H9 (cell line): ENCODE measurements at regions not wholly inside any gene's neighbourhood (a gene's known extent, or its start where the extent isn't known, plus 50 kb on each side); places are given as distances from the start of the nearest gene placed in this dataset.

Source experiments
- DNase-seq: peaks from one replicate; pipeline ENCODE4 v3.0.0-alpha.2; 2017
- H2AFZ ChIP-seq: one replicate; pipeline ENCODE4 v1.6.1; 2013; ENCODE audit warnings: mild to moderate bottlenecking, low read length, control low read depth, moderate library complexity
- H2AK5ac ChIP-seq: 2 replicates; pipeline ENCODE4 v1.6.1; 2013; ENCODE audit warnings: low read length, control low read depth, mixed read lengths; ENCODE audit not compliant: insufficient read length
- H2BK120ac ChIP-seq: one replicate; pipeline ENCODE4 v1.6.1; 2013; ENCODE audit warnings: low read depth, mild to moderate bottlenecking, low read length, control low read depth, inconsistent platforms; ENCODE audit not compliant: poor library complexity, severe bottlenecking
- H2BK12ac ChIP-seq: 2 replicates; pipeline ENCODE4 v1.6.1; 2013; ENCODE audit warnings: low read length, control low read depth, mixed read lengths, low read depth; ENCODE audit not compliant: insufficient read length
- H2BK15ac ChIP-seq: 2 replicates; pipeline ENCODE4 v1.6.1; 2013; ENCODE audit warnings: low read depth, low read length, control low read depth
- H2BK20ac ChIP-seq: one replicate; pipeline ENCODE4 v1.6.1; 2013; ENCODE audit warnings: low read depth, mild to moderate bottlenecking, low read length, control low read depth, inconsistent platforms; ENCODE audit not compliant: poor library complexity, severe bottlenecking
- H2BK5ac ChIP-seq: 2 replicates; pipeline ENCODE4 v1.6.1; 2013; ENCODE audit warnings: low read length, control low read depth, mixed read lengths; ENCODE audit not compliant: insufficient read length
- H3K14ac ChIP-seq: 2 replicates; pipeline ENCODE4 v1.6.1; 2013; ENCODE audit warnings: low read length, control low read depth; ENCODE audit not compliant: insufficient read depth
- H3K18ac ChIP-seq: 2 replicates; pipeline ENCODE4 v1.6.1; 2013; ENCODE audit warnings: low read depth, mild to moderate bottlenecking, mixed read lengths, low read length, control low read depth; ENCODE audit not compliant: insufficient read length
- H3K23ac ChIP-seq: 2 replicates; pipeline ENCODE4 v1.6.1; 2013; ENCODE audit warnings: low read length, control low read depth, mixed read lengths, low read depth; ENCODE audit not compliant: insufficient read length
- H3K23me2 ChIP-seq: 2 replicates; pipeline ENCODE4 v1.6.1; 2013; ENCODE audit warnings: low read depth, mild to moderate bottlenecking, mixed read lengths, low read length, control low read depth; ENCODE audit not compliant: insufficient read length, poor library complexity, severe bottlenecking
- H3K27ac ChIP-seq: 2 replicates; pipeline ENCODE4 v1.5.1; 2013; ENCODE audit warnings: low read length, control low read depth, mixed read lengths, low read depth; ENCODE audit not compliant: insufficient read length
- H3K27me3 ChIP-seq: 2 replicates; pipeline ENCODE4 v1.6.1; 2013; ENCODE audit warnings: low read length, control low read depth, inconsistent platforms; ENCODE audit not compliant: insufficient read depth
- H3K4ac ChIP-seq: 2 replicates; pipeline ENCODE4 v1.6.1; 2013; ENCODE audit warnings: low read depth, mild to moderate bottlenecking, control low read depth, inconsistent platforms, low read length, moderate library complexity
- H3K4me1 ChIP-seq: 2 replicates; pipeline ENCODE4 v1.6.1; 2013; ENCODE audit warnings: low read length, control low read depth, inconsistent platforms; ENCODE audit not compliant: insufficient read depth
- H3K4me2 ChIP-seq: 2 replicates; pipeline ENCODE4 v1.6.1; 2013; ENCODE audit warnings: low read length, control low read depth, mixed read lengths; ENCODE audit not compliant: insufficient read length, insufficient read depth
- H3K56ac ChIP-seq: 2 replicates; pipeline ENCODE4 v1.6.1; 2013; ENCODE audit warnings: low read depth, mild to moderate bottlenecking, mixed read lengths, low read length, control low read depth; ENCODE audit not compliant: insufficient read length
- H3K79me1 ChIP-seq: 2 replicates; pipeline ENCODE4 v1.6.1; 2013; ENCODE audit warnings: low read depth, mild to moderate bottlenecking, moderate library complexity, low read length, control low read depth, inconsistent platforms; ENCODE audit not compliant: insufficient read depth, poor library complexity, severe bottlenecking
- H3K79me2 ChIP-seq: 2 replicates; pipeline ENCODE4 v1.6.1; 2013; ENCODE audit warnings: low read length, control low read depth, inconsistent platforms; ENCODE audit not compliant: insufficient read depth
- H3K9ac ChIP-seq: 2 replicates; pipeline ENCODE4 v1.6.1; 2013; ENCODE audit warnings: low read length, control low read depth, mixed read lengths; ENCODE audit not compliant: insufficient read length; ENCODE audit errors: extremely low read depth
- H3K9me3 ChIP-seq: one replicate; pipeline ENCODE4 v1.6.1; 2013; ENCODE audit warnings: low read depth, low read length, inconsistent platforms; ENCODE audit not compliant: control insufficient read depth
- H3T11ph ChIP-seq: one replicate; pipeline ENCODE4 v1.6.1; 2013; ENCODE audit warnings: mild to moderate bottlenecking, low read length, control low read depth, inconsistent platforms
- H4K20me1 ChIP-seq: one replicate; pipeline ENCODE4 v1.6.1; 2013; ENCODE audit not compliant: control insufficient read depth, insufficient read length, insufficient read depth
- H4K5ac ChIP-seq: 2 replicates; pipeline ENCODE4 v1.6.1; 2013; ENCODE audit warnings: low read depth, mild to moderate bottlenecking, mixed read lengths, low read length, control low read depth; ENCODE audit not compliant: insufficient read length
- H4K8ac ChIP-seq: replicated peaks from 2 replicates; pipeline ENCODE4 v1.6.1; 2013; ENCODE audit warnings: low read length, control low read depth, mixed read lengths, low read depth; ENCODE audit not compliant: insufficient read length
- H4K91ac ChIP-seq: 2 replicates; pipeline ENCODE4 v1.6.1; 2013; ENCODE audit warnings: low read depth, mild to moderate bottlenecking, moderate library complexity, mixed read lengths, low read length, control low read depth; ENCODE audit not compliant: insufficient read length
- H3K27ac Mint-ChIP-seq, 3 experiments: 2 replicates in 2 of 3; 3 replicates in 1 of 3; pipeline ENCODE4 v1.8.0; 2020 to 2021; ENCODE audit warnings: mixed read lengths in 3 of 3, mild to moderate bottlenecking in 1 of 3, moderate library complexity in 1 of 3
- H3K27me3 Mint-ChIP-seq: 2 replicates; pipeline ENCODE4 v1.8.0; 2021; ENCODE audit warnings: low read depth, mild to moderate bottlenecking, moderate library complexity, mixed read lengths
- H3K36me3 Mint-ChIP-seq, 3 experiments: 2 replicates in 2 of 3; 3 replicates in 1 of 3; pipeline ENCODE4 v1.8.0; 2020 to 2021; ENCODE audit warnings: low read depth in 3 of 3, mixed read lengths in 3 of 3; ENCODE audit not compliant: insufficient read depth in 1 of 3
- H3K4me1 Mint-ChIP-seq, 2 experiments: 2 replicates each; pipeline ENCODE4 v1.8.0; 2020; ENCODE audit warnings: mixed read lengths in 2 of 2
- H3K4me3 Mint-ChIP-seq, 2 experiments: 2 replicates in 1 of 2; 3 replicates in 1 of 2; pipeline ENCODE4 v1.8.0; 2020 to 2021; ENCODE audit warnings: mild to moderate bottlenecking in 2 of 2, mixed read lengths in 2 of 2, moderate library complexity in 1 of 2
- H3K9me3 Mint-ChIP-seq, 2 experiments: 2 replicates in 1 of 2; 3 replicates in 1 of 2; pipeline ENCODE4 v1.8.0; 2020; ENCODE audit warnings: mild to moderate bottlenecking in 2 of 2, mixed read lengths in 2 of 2, moderate library complexity in 1 of 2
- WGBS: extraction: QIAGEN DNeasy Blood & Tissue Kit; methylation state at CpG from one replicate; pipeline ENCODE4 v1.1.7; 2013; ENCODE audit warnings: missing lambda C conversion rate, low lambda C conversion rate, mixed read lengths; ENCODE audit not compliant: insufficient read length; ENCODE audit errors: extremely low coverage; 5-methylcytosine and 5-hydroxymethylcytosine counted together
- TF ChIP-seq, protein P1 (sequence below): fragments of 200-600 bp; sonication (generic); conservative IDR thresholded peaks from 3 replicates; pipeline ENCODE4 v1.8.0; 2021; ENCODE audit warnings: antibody characterized with exemption, mild to moderate bottlenecking

- no peak overlapping the region for H2BK12ac ChIP-seq
- H3K9me3 ChIP-seq = no peaks in the 10 kb centered on the region
- no peak overlapping the region for H3K18ac ChIP-seq
- H2BK15ac ChIP-seq = no peak overlapping the region
- H2AK5ac ChIP-seq = no peak overlapping the region
- H3K4me1 ChIP-seq = no peaks in the 10 kb centered on the region
- Mint-ChIP-seq H3K4me3 (no peak overlapping the region), H3K9me3 (no peaks in the 10 kb centered on the region), H3K4me1 (peaks cover 16 to 24% of the 10 kb centered on the region in 2 experiments), H3K36me3 (no peaks in the 10 kb centered on the region), H3K27ac (no peak overlapping the region), H3K27me3 (no peaks in the 10 kb centered on the region)
- no peak overlapping the region for H4K5ac ChIP-seq
- H2BK20ac ChIP-seq = no peak overlapping the region
- H4K91ac ChIP-seq = no peak overlapping the region
- no peak overlapping the region for H3K56ac ChIP-seq
- H3K23ac ChIP-seq = no peak overlapping the region
- H4K20me1 ChIP-seq = no peaks in the 10 kb centered on the region
- H3K4ac ChIP-seq = no peak overlapping the region
- H3K79me1 ChIP-seq = no peaks in the 10 kb centered on the region
- H3K23me2 ChIP-seq = no peaks in the 10 kb centered on the region
- TF ChIP-seq, protein P1, sequence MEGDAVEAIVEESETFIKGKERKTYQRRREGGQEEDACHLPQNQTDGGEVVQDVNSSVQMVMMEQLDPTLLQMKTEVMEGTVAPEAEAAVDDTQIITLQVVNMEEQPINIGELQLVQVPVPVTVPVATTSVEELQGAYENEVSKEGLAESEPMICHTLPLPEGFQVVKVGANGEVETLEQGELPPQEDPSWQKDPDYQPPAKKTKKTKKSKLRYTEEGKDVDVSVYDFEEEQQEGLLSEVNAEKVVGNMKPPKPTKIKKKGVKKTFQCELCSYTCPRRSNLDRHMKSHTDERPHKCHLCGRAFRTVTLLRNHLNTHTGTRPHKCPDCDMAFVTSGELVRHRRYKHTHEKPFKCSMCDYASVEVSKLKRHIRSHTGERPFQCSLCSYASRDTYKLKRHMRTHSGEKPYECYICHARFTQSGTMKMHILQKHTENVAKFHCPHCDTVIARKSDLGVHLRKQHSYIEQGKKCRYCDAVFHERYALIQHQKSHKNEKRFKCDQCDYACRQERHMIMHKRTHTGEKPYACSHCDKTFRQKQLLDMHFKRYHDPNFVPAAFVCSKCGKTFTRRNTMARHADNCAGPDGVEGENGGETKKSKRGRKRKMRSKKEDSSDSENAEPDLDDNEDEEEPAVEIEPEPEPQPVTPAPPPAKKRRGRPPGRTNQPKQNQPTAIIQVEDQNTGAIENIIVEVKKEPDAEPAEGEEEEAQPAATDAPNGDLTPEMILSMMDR = no peak
- WGBS = no CpG with 5 or more reads among the region's 2 CpGs
- no peaks in the 10 kb centered on the region for H3K27me3 ChIP-seq
- no peak overlapping the region for H3K9ac ChIP-seq
- no peak overlapping the region for H2BK120ac ChIP-seq
- no peak overlapping the region for H4K8ac ChIP-seq
- no peak overlapping the region for H2AFZ ChIP-seq
- no peak overlapping the region for H2BK5ac ChIP-seq
- H3K4me2 ChIP-seq = no peak overlapping the region
- no peaks in the 10 kb centered on the region for H3K79me2 ChIP-seq
- no peak overlapping the region for H3K14ac ChIP-seq
- no peak overlapping the region for H3K27ac ChIP-seq
- no peak overlapping the region for H3T11ph ChIP-seq
- DNase-seq = no peak
Measured at GRCh38 chr5:164256954-164257353, 751.5 kb downstream of the MAT2B start.
